Esophagus squamous epithelium (tissue), 4 donors: ENCODE measurements at regions not wholly inside any gene's neighbourhood (a gene's known extent, or its start where the extent isn't known, plus 50 kb on each side); places are given as distances from the start of the nearest gene placed in this dataset.

Source experiments
- POLR2A ChIP-seq, 4 donors: fragments of 450-650 bp; IDR thresholded peaks; one replicate each; pipeline ENCODE4 v1.6.1; 2017; ENCODE audit warnings: antibody characterized with exemption in 4 of 4, mild to moderate bottlenecking in 4 of 4, moderate library complexity in 3 of 4
- TF ChIP-seq, protein P1 (sequence below), 6 experiments: fragments of 450-650 bp in 4 of 6; fragments of 200-600 bp in 2 of 6; sonication (generic) in 2 of 6; IDR thresholded peaks; one replicate each; pipeline ENCODE4 v1.5.1; 2016 to 2019; ENCODE audit warnings: antibody characterized with exemption in 6 of 6, mild to moderate bottlenecking in 4 of 6, moderate library complexity in 4 of 6

DNA sequence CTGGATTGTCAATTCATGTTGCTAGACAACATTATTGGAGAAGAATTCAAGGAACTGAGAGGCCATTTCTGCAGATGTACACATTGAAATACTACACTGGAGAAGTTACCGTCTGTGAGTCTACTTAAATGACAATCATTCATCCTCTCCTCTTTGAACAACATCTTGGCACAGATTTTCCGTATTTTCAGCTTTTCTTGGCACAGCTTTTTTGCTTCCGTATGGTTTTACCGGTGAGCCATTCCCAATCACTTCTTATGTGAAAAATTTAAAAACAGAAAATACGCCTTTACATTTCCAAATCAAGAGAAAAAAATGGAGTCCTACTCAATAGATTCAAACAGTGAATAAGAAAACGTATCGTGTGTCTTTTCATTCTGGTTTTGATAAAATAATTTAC, 1493.7 kb downstream of the AMY1C start:
- TF ChIP-seq, protein P1, sequence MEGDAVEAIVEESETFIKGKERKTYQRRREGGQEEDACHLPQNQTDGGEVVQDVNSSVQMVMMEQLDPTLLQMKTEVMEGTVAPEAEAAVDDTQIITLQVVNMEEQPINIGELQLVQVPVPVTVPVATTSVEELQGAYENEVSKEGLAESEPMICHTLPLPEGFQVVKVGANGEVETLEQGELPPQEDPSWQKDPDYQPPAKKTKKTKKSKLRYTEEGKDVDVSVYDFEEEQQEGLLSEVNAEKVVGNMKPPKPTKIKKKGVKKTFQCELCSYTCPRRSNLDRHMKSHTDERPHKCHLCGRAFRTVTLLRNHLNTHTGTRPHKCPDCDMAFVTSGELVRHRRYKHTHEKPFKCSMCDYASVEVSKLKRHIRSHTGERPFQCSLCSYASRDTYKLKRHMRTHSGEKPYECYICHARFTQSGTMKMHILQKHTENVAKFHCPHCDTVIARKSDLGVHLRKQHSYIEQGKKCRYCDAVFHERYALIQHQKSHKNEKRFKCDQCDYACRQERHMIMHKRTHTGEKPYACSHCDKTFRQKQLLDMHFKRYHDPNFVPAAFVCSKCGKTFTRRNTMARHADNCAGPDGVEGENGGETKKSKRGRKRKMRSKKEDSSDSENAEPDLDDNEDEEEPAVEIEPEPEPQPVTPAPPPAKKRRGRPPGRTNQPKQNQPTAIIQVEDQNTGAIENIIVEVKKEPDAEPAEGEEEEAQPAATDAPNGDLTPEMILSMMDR (IDR thresholded peaks at IDR 0.05): no peak
- TF ChIP-seq POLR2A (IDR thresholded peaks at IDR 0.05): no peak
